HG03521 (cell line): ENCODE measurements at regions not wholly inside any gene's neighbourhood (a gene's known extent, or its start where the extent isn't known, plus 50 kb on each side); places are given as distances from the start of the nearest gene placed in this dataset.

Experiments used
- ATAC-seq: cut with Tn5 transposase; IDR thresholded peaks from one replicate; pipeline ENCODE4 v1.9.1; 2021; ENCODE audit warnings: mild to moderate bottlenecking, moderate library complexity; ENCODE audit not compliant: unreplicated experiment

- ATAC-seq: no peak
Observed at GRCh38 chr22:47282366-47282765, 519.9 kb downstream of the TBC1D22A start.

- no peak for ATAC-seq
Observed at GRCh38 chr22:47281126-47282106, 519.0 kb downstream of the TBC1D22A start.

- ATAC-seq: no peak
Observed at GRCh38 chr22:47280301-47280700, 517.9 kb downstream of the TBC1D22A start.

GRCh38 chr22:47279746-47280145, 517.3 kb downstream of the TBC1D22A start:
- ATAC-seq: no peak

- no peak for ATAC-seq
Observed at GRCh38 chr22:47279337-47279736, 516.9 kb downstream of the TBC1D22A start.

- no peak for ATAC-seq
Observed at GRCh38 chr22:47278655-47279054, 516.2 kb downstream of the TBC1D22A start.

- no peak for ATAC-seq
Observed at GRCh38 chr22:47277531-47277930, 515.1 kb downstream of the TBC1D22A start.

GRCh38 chr22:47276991-47277390, 514.5 kb downstream of the TBC1D22A start:
- no peak for ATAC-seq

- ATAC-seq: no peak
Observed at GRCh38 chr22:47276450-47276820, 514.0 kb downstream of the TBC1D22A start.

- ATAC-seq: no peak
Observed at GRCh38 chr22:47275605-47276449, 513.4 kb downstream of the TBC1D22A start.

- no peak for ATAC-seq
Observed at GRCh38 chr22:47274196-47274595, 511.7 kb downstream of the TBC1D22A start.

GRCh38 chr22:47270463-47271135, 508.1 kb downstream of the TBC1D22A start:
- no peak for ATAC-seq

- no peak for ATAC-seq
Observed at GRCh38 chr22:47269516-47270088, 507.2 kb downstream of the TBC1D22A start.

- no peak for ATAC-seq
Observed at GRCh38 chr22:47267513-47268282, 505.2 kb downstream of the TBC1D22A start.

- no peak for ATAC-seq
Observed at GRCh38 chr22:47266329-47266728, 503.9 kb downstream of the TBC1D22A start.

- ATAC-seq: no peak
Observed at GRCh38 chr22:47260551-47260950, 498.1 kb downstream of the TBC1D22A start.

GRCh38 chr22:47259990-47260389, 497.5 kb downstream of the TBC1D22A start:
- no peak for ATAC-seq

- ATAC-seq: no peak
Observed at GRCh38 chr22:47259049-47259448, 496.6 kb downstream of the TBC1D22A start.

- no peak for ATAC-seq
Observed at GRCh38 chr22:47257976-47258375, 495.5 kb downstream of the TBC1D22A start.

- no peak for ATAC-seq
Observed at GRCh38 chr22:47257566-47257965, 495.1 kb downstream of the TBC1D22A start.
